DMS53 (cell line): ENCODE measurements at regions not wholly inside any gene's neighbourhood (a gene's known extent, or its start where the extent isn't known, plus 50 kb on each side); places are given as distances from the start of the nearest gene placed in this dataset.

Experiments used
- DNase-seq: peaks from one replicate; lab custom pipeline; 2025; lab: John Stamatoyannopoulos, UW

GRCh38 chr19:32173836-32174235 lies 171.6 kb upstream of the ZNF507 start:
- DNase-seq, result no peak

- DNase-seq, result no peak
Observed at GRCh38 chr19:32174386-32175113, 170.9 kb upstream of the ZNF507 start.

- DNase-seq, result no peak
Observed at GRCh38 chr19:32176591-32176990, 168.8 kb upstream of the ZNF507 start.

DNA sequence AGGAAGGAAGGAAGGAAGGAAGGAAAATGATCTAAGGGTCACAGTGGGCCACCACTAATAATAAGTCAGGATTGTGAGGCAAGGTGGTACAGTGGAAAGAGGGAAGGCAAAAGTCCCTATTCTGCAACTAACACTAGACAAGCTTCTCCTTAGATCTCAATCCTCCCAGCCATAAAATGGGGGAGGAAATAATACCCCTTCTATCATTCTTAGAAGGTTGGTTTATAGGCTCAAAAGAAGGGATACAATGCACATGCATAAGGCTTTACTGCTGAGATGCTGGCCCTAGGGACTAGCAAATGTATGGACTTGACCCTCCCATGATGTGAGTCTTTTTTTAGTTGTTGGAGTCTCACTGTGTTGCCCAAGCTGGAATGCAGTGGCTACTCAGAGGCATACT lies 167.7 kb upstream of the ZNF507 start:
- no peak for DNase-seq

GRCh38 chr19:32178401-32178800 lies 167.0 kb upstream of the ZNF507 start:
- DNase-seq, result no peak

GRCh38 chr19:32178956-32179355 lies 166.5 kb upstream of the ZNF507 start:
- DNase-seq, result no peak

DNA sequence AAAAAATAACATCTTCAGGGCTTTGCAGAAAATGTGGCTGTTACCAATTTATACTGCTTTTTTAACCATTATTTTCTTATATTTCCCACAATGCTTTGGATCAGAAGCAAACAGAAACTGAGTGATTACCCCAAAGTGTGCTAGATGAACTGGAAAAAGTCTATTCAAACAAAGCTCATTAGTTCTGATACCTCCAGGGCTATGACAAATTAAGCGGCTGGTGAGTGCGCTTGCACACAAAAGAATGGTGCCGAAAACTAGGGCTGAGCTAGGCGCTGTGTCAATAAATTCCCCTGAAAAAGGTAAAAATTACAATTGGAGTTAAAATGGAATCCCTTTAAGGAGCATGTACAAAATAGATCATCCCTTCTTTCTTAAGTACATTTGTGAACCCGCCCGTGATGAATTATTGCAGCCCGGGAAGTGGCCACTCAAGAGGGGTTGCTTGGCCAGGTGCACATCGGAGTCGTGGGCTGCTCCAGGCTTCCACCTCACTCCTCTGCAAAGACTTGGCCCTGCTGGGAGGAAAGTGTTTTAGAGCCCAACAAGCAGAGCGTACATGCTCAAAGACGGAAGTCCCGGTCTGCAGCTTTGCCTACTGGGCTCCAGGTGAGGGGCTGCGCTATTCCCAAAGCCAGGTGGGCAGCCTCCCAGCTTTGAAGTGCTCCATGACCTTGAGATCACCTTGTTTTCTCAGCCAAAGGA lies 164.0 kb upstream of the ZNF507 start:
- DNase-seq, result no peak

- DNase-seq, result no peak
Observed at GRCh38 chr19:32186542-32187330, 158.7 kb upstream of the ZNF507 start.

DNA sequence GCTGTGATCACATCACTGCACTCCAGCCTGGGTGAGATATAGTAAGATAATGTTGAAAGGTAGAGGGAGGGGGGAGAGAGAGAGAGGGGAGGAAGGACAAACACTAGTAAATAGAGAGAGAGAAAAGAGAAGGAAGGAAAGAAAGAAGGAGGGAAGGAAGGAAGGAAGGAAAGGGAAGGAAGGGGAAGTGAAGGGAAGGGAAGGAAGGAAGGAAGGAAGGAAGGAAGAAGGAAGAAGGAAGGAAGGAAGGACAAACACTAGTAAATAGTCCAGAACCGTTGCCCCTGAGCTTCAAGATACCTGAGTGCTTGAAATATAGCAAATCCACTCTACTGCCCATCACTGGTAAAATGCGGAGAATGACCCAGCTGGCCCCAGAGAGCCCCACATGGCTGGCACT lies 156.5 kb upstream of the ZNF507 start:
- DNase-seq, result no peak

DNA sequence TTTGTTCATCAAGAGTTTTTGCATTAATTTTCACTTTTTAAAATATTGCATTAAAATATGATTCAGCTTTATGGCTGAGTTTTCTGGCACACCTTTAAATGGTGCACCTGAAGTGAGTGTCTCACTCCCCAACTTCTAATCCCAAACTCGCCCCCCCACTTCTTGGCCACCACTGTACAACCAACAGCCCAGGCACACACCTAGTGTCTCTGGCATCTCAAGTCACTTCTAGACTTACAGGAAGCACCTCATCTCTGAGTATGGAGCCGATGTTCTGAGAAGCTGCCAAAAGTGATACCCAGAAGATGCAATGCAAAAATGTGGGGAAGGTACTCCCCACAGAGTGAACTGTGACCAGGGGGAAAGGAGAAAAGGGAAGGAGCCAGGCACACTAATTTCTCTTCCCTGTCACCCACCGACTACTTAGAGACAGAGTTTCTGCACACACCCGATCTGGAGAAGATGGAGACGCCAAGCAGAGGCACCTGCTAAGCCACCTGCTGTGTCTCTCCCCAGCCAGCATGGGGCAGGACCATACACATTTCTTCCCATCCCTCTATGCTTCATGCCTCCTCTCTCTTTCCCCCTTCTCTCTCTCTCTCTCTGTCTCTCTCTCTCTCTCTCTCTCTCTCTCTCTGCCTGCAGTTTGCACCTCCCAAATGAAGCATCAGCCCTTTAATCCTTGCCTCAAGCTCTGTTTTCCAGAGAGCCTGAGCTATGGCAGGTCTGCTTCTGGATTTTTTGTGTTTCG lies 155.3 kb upstream of the ZNF507 start:
- DNase-seq, result no peak

- no peak for DNase-seq
Observed at GRCh38 chr19:32191921-32192320, 153.5 kb upstream of the ZNF507 start.

GRCh38 chr19:32195706-32196610 lies 149.5 kb upstream of the ZNF507 start:
- no peak for DNase-seq

GRCh38 chr19:32196690-32197420 lies 148.6 kb upstream of the ZNF507 start:
- no peak for DNase-seq

GRCh38 chr19:32197896-32198882 lies 147.2 kb upstream of the ZNF507 start:
- DNase-seq, result no peak

- DNase-seq, result no peak
Observed at GRCh38 chr19:32199501-32200040, 145.8 kb upstream of the ZNF507 start.

- DNase-seq, result no peak
Observed at GRCh38 chr19:32200312-32201038, 144.9 kb upstream of the ZNF507 start.

- no peak for DNase-seq
Observed at GRCh38 chr19:32201211-32201610, 144.2 kb upstream of the ZNF507 start.

GRCh38 chr19:32201636-32202051 lies 143.8 kb upstream of the ZNF507 start:
- DNase-seq, result no peak
